ENCODE measurements at regions not wholly inside any gene's neighbourhood (a gene's known extent, or its start where the extent isn't known, plus 50 kb on each side); places are given as distances from the start of the nearest gene placed in this dataset.

- no peak for TF ChIP-seq CTCF (IDR thresholded peaks at IDR 0.05; ENCODE audit: poor library complexity)
- no peak for TF ChIP-seq EZH2 (IDR thresholded peaks at IDR 0.05; ENCODE audit: borderline replicate concordance)
- TF ChIP-seq EZH2phosphoT487 (IDR thresholded peaks at IDR 0.05; ENCODE audit: low read depth, severe bottlenecking, unreplicated experiment) = no peak
Measured at GRCh38 chr15:70328679-70329115, 231.0 kb upstream of the TLE3 start.

Measured in hepatocyte (in vitro differentiated cells).